HG03521 (cell line): ENCODE measurements at regions not wholly inside any gene's neighbourhood (a gene's known extent, or its start where the extent isn't known, plus 50 kb on each side); places are given as distances from the start of the nearest gene placed in this dataset.

Source experiments
- ATAC-seq: cut with Tn5 transposase; IDR thresholded peaks from one replicate; pipeline ENCODE4 v1.9.1; 2021; ENCODE audit warnings: mild to moderate bottlenecking, moderate library complexity; ENCODE audit not compliant: unreplicated experiment

- no peak for ATAC-seq
Measured at GRCh38 chr21:27448960-27449359, 482.1 kb upstream of the ADAMTS5 start.

GRCh38 chr21:27447843-27448242, 481.0 kb upstream of the ADAMTS5 start:
- ATAC-seq = no peak

GRCh38 chr21:27429710-27430341, 462.9 kb upstream of the ADAMTS5 start:
- ATAC-seq = no peak

- no peak for ATAC-seq
Measured at GRCh38 chr21:27426196-27426595, 459.3 kb upstream of the ADAMTS5 start.

- ATAC-seq = no peak
Measured at GRCh38 chr21:27425574-27425973, 458.7 kb upstream of the ADAMTS5 start.

- ATAC-seq = no peak
Measured at GRCh38 chr21:27425172-27425571, 458.3 kb upstream of the ADAMTS5 start.

GRCh38 chr21:27424601-27425000, 457.7 kb upstream of the ADAMTS5 start:
- no peak for ATAC-seq

- ATAC-seq = no peak
Measured at GRCh38 chr21:27423906-27424595, 457.2 kb upstream of the ADAMTS5 start.

GRCh38 chr21:27423038-27423437, 456.1 kb upstream of the ADAMTS5 start:
- no peak for ATAC-seq

GRCh38 chr21:27422435-27422834, 455.5 kb upstream of the ADAMTS5 start:
- no peak for ATAC-seq

GRCh38 chr21:27421654-27422053, 454.8 kb upstream of the ADAMTS5 start:
- no peak for ATAC-seq

- no peak for ATAC-seq
Measured at GRCh38 chr21:27419153-27419552, 452.3 kb upstream of the ADAMTS5 start.

- no peak for ATAC-seq
Measured at GRCh38 chr21:27418346-27418745, 451.5 kb upstream of the ADAMTS5 start.

- ATAC-seq = no peak
Measured at GRCh38 chr21:27412530-27412929, 445.6 kb upstream of the ADAMTS5 start.

- ATAC-seq = no peak
Measured at GRCh38 chr21:27408826-27409225, 441.9 kb upstream of the ADAMTS5 start.

GRCh38 chr21:27407271-27407670, 440.4 kb upstream of the ADAMTS5 start:
- ATAC-seq = no peak

GRCh38 chr21:27406300-27407009, 439.6 kb upstream of the ADAMTS5 start:
- no peak for ATAC-seq

- ATAC-seq = no peak
Measured at GRCh38 chr21:27403011-27403410, 436.1 kb upstream of the ADAMTS5 start.

- no peak for ATAC-seq
Measured at GRCh38 chr21:27400045-27400444, 433.2 kb upstream of the ADAMTS5 start.

- ATAC-seq = no peak
Measured at GRCh38 chr21:27397578-27397977, 430.7 kb upstream of the ADAMTS5 start.

GRCh38 chr21:27393726-27394125, 426.8 kb upstream of the ADAMTS5 start:
- ATAC-seq = no peak

GRCh38 chr21:27391990-27392389, 425.1 kb upstream of the ADAMTS5 start:
- no peak for ATAC-seq
